Effector CD4-positive, alpha-beta T cell (primary cell): ENCODE measurements at regions not wholly inside any gene's neighbourhood (a gene's known extent, or its start where the extent isn't known, plus 50 kb on each side); places are given as distances from the start of the nearest gene placed in this dataset.
"Not testable (repeated sequence)": the region's sequence is repeated elsewhere in the genome, so short reads cannot be mapped to it uniquely, and the experiment has no call there.

ENCODE experiments used
- DNase-seq: peaks from one replicate; pipeline ENCODE4 v3.0.0-alpha.2; 2020

DNA sequence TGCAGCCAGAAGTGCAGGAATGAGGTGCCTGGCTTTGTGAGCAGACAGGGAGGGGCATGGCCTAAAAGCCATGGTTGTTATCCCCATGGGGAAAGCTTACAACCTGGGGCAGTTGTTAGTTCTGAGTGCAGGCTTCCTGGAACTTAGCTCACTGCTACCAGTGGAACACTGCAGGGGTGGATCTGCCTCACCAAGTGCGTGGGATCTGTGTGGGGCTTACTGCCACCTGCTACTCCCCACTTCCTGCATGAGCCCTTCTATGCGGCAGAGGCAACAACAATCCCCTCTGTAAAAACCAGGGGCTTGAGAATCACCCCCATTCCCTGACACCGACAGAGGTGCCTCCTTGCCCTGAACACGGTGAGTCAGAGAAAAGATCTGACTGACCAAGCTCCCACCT, 174.6 kb downstream of the SPIN4 start:
- DNase-seq, result not testable (repeated sequence)

DNA sequence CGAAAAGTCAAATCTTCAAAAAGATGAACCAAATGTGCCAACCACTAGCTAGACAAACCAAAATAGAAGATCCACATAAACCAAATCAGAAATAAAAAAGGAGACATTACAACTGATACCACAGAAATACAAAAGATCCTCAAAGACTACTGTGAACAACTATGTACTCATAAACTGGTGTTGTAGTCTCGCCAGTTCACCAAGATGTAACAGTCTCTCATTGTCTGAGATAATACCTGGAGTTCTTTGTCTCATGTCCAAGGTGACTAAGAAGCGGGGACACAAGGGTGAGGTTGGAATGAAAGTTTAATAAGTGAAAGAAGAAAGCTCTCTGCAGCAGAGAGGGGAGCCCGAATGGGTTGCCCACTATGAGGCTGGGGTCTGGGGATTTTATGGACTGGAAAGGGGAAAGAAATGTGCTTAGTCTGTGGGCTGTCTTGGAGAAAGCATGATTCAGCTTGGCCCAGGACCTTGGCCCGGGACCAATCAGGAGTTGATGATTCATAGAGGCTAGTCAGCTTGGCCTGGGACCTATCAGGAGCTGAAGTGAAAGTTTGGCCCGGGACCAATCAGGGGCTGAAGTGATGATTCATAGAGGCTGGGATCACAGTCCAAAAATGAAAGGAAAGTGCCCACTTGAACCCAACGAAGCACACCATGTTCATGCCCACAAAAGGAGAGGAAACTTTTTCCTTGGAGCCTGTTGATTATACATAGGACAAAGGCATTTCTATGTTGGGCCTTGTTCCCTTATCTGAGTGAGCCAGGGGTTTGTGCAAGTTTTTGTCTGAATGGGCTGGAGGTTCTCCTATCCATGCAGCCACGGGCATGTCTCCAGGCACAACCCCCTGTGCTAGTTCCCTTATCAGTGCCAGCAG, 177.1 kb downstream of the SPIN4 start:
- DNase-seq, result not testable (repeated sequence)

DNA sequence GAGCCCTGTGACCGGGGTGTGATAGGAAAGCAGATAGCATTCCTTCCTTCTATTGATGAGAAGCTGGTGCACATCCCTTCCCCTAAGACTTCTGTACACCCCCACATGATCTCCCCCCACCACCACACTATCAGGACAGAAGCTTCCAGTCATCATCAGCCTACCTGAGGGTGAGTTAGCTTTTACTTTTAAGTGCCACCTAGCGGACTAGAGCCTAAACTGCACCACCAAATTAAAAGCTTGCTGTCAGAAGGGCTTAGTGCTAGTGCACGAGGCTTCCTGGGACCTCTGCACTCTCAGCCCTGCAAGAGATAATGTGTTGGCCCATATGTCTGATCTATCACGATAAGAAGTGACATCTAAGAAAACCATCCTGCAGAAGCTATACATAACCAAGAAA, 181.7 kb downstream of the SPIN4 start:
- DNase-seq, result not testable (repeated sequence)

DNA sequence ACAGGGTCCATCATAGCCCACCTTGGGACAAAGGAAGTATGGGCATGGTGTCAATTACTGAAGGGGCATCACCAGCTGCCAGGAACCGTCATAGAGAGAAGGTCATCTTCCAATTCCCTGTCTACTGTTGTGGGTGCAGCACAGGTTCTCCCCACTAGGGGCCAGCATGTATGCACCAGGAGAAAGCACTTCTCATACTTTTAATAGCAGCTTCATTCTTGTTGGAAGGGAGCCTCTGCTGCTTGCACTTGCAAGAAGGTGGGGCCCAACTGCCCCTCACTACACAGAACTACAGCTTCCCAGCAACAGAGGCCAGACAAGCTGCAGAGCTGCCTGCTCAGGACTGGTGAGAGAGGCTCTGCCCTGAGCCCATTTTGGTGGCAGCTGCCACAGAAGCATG, 182.2 kb downstream of the SPIN4 start:
- not testable (repeated sequence) for DNase-seq

DNA sequence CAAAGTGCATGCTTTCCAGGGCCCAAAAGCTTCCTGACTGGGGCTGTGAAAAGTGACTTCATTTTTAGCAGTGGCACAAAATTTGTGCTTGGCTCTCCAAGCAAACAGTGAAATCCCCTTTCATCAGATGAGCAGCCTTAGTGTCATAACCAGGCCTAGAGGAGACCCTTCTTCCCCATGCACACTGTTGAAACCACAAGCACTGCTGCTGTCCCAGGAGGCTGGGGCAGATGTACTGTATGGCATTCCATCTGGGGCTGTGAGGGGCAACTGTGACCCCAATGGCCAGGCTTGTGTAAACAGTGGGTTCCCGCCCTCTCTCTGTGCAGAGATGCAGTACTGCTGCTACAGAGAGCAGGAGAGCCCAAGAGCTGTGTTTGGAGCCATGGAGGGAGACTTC, 184.1 kb downstream of the SPIN4 start:
- not testable (repeated sequence) for DNase-seq

DNA sequence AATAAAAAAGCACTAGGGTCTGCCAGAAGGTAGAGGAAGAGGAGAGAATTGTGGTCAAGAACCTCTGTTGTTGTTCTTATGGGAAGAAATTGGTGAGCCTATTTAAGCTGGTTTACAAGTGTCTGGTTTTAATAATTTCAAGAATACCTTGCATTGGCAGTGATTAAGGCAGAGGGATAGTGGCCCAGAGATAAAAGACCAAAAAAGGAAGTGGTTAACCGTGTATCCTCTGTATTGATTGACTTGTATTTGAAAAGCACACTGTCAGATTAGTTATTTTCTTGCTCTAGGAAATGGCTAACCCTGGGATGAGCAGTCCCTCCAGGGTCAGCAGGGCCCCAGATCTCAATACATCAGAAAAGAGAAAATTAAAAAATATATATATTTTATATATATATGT, 190.1 kb downstream of the SPIN4 start:
- not testable (repeated sequence) for DNase-seq

DNA sequence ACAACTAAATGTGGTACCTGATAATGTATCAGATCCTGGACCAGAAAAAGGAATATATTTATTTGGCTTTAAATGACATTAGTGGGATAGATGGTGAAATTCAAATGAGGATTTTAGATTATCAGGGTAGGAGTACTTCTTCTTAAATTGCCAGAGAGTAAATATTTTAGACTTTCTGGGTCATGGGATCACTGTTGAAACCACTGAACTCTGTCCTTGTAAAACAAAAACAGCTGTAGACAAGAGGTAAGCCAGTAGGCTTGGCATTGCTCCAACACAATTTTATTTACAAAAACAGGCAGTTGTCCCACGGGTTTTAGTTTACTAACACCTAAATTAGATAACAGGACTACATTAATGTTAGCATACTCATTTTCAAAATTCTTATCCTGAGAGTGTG, 190.8 kb downstream of the SPIN4 start:
- not testable (repeated sequence) for DNase-seq

DNA sequence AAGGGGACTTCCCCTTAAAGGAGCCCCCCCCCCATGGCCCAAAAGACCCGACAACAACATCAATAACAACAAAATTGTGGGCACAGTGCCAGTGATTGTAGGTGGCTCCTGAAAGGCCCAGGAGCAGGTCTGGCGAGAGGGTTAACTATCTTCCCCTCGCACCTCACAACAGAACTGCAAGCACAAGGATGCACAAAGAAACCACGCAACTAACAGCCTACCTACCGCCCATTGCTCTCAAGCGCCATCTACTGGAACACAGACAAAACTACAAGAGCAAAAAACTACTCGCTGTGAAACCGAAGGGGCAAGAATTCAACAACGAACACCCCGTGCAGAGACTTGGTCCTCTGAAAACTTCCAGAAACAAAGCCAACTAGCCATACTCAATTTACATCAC, 205.6 kb downstream of the SPIN4 start:
- DNase-seq, result not testable (repeated sequence)

DNA sequence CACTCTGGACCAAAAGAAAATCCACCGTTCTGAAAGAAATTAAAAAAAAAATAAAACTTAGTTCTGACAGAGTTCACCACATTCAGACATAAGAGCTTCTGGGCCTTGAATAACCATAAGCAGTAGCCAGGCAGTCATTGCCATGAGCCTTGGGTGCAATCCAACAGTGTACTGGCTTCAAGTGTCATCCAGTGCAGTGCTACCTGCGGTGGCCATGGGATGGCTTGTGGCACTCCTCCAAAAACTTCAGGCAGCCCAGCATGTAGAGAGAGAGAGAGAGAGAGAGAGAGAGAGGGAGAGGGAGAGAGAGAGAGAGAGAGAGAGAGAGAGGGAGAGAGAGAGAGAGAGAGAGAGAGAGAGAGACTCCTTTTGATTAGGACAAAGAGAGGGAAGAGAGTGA, 208.5 kb downstream of the SPIN4 start:
- DNase-seq, result not testable (repeated sequence)

DNA sequence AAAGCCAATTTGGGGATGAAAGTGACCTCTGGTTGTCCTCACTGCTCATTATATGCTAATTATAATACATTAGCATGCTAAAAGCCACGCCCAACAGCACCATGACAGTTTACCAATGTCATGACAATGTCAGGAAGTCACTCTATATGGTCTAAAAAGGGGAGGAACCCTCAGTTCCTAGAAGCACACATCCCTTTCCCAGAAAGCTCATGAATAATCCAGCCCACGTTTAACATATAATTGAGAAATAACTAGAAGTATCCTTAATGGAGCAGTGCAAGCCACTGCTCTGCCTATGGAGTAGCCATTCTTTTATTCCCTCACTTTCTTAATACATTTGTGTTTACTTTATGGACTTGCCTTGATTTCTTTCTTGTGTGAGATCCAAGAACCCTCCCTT, 215.3 kb downstream of the SPIN4 start:
- DNase-seq, result not testable (repeated sequence)

DNA sequence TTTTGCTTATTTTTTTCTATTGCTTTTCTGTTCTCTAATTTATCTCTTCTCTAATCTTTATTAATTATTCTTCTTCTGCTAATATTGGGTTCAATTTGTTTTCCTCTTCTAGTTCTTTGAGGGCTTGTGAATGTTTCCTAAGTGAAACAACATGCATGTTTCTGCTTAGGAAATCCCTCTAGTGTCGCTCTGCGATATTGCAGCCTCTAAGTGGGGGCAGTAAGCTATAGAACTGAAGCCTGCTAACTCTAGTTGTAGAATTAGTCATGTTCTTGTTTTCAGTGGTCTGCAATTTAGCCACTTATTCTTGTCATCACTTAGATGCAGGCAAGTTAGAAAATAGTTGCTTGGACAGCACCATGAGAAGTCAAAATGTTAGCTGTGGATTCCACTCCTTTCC, 222.6 kb downstream of the SPIN4 start:
- no peak for DNase-seq

DNA sequence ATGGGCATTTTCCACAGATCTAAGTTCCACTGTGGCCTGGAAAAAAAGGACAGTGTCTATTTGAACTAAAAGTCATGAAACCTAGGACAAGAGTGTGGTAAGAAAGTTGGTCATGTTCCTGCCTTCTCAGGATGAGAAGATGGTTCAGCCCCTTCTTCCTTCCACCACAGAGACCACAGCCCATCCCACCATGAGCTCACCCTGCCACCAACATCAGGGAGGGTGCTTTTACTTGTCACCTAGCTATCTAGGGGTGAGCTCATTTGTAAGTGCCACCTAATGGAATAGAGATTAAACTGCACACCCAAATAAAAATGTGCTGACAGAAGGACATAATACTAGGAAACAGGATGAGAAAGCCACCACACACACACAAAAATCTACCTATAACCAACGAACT, 235.9 kb downstream of the SPIN4 start:
- DNase-seq, result no peak

DNA sequence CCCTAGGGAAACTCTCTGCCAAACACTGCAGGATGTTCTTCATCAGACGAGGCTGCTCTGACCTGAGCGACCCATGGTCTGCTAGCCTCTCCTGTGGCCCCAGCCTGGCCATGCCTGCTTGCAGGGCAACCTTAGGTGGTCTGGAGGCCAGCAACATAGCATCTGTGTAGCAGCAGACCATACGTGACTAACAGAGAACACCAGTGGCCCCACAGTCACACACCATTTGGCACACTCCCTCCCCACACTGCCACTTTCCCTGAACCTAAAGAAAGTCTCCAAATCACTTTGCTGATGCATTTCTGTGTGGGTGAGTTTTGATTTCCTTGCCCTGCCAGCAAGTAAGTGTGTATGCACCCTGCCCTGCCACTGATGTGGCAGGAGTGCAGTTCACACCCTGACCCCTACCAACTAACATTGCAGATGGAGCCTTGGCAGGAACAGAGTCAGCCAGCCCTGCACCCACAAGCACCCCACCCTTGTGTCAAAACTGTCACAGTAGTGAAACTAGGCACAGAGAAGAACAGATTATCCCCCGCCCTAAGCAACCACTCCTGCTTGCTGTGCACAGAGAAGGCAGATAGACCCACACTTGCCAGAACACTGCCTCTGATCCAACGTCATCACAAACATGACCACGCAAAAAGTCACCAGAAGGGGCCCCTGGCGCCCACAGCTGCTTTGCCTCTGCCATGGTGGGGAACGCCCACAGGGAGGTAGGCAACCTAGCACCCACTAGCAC, 249.1 kb downstream of the SPIN4 start:
- no peak for DNase-seq

DNA sequence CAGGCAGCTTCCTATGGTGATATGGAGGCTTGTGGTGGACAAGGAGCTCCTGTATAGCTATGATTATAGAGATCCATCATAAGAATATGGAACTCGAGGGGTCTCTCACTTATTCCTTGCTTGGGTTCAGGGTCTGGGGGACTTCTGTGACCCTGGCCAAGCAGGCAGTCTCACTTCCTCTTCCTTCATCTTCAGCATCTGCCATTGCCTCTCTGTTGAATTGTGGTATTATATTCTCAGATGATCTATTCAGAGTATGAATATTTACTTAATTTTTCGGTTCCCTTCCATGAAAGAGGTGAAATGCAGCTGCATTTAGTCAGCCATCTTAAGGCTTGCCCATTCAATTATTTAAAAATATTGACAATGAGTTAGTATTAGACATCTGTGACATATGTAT, 292.9 kb downstream of the SPIN4 start:
- DNase-seq, result no peak

DNA sequence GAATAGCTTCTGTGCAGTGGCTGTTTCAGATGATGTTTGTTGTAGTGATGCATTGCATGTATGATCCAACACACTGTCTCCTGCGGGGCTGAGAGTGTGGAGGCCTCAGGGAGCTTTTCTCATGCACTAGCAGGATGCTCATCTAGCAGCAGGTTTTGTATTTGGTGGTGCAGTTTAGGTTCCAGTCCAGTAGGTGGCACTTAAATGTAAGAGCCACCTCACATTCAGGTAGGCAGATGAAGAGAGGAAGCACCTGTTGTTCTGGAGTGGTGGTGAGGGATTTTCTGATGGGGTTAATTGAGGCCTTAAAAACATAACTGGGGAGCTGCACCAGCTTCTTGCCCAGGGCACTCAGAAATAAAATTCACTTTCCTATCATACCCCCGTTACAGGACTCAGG, 300.9 kb downstream of the SPIN4 start:
- no peak for DNase-seq

DNA sequence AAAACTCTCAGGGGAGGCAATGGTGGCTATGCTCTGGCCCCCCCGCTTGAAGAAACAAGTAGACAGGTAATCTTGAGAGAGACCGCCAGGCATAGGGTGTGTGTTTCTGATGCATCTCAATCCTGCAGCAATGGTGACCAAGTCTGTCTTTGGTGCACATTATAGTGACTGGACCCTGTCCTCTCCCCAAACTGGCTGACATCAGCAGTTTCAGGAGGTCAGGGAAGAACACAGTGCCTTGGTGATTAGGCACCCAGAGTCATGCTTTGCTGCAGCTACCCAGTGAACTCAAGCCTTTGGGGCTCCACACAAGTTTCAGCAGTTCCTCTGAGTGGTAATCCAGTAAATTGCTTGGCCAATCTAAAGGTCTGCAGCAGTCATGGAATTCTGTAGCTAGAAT, 318.3 kb downstream of the SPIN4 start:
- DNase-seq, result no peak

DNA sequence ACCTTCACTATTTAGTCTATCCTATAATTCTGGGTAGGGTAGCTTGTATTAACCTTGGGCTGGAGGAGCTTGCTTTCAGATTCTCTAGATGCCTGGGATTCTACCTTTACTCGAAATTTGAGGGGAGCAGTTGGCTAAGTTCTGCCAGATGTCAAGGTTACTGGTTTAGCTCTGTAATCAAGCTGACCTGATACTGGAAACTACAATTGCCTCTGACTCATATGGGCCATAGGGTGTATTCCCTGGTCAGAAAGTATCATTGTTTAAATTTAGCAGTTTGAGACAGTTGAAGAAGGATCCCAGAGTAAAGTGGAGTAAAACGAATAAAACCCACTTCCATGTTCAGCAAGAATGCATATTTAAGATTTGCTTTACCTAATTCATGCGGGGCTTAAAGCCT, 337.6 kb downstream of the SPIN4 start:
- DNase-seq, result no peak

DNA sequence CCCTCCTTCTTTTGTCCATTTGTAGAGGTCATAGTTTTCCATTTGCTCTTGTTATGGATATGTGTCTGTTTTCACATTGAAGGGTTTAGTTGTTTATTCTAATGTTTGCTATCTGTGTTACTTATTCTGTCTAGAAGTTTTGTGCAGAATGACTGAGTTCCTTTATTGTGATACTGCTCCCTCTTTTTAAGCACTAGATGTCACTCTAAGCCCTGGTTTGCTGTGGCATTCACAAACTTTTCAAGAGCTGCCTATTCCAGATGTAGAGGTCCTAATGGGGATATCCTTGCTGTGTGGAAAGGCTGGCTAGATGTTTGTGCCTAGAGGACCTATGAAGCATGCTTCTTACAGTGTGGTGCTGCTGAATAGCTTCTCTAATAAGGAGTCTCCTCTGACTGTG, 338.6 kb downstream of the SPIN4 start:
- no peak for DNase-seq

DNA sequence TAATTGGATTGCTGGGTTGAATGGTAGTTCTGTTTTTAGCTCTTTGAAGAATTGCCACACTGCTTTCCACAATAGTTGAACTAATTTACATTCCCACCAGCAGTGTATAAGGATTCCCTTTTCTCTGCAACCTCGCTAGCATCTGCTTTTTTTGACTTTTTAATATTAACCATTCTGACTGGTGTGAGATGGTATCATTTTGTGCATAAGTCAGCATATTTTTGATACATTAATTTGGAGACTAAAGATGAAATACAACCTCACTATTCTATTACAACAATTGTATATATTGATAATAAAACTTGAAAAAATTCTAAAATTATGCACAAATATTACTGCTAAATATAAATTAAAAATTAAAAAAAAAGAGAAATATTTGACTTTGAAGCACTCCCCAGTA, 350.9 kb downstream of the SPIN4 start:
- not testable (repeated sequence) for DNase-seq
